ENCODE measurements at regions not wholly inside any gene's neighbourhood (a gene's known extent, or its start where the extent isn't known, plus 50 kb on each side); places are given as distances from the start of the nearest gene placed in this dataset.
"Not testable (repeated sequence)": the region's sequence is repeated elsewhere in the genome, so short reads cannot be mapped to it uniquely, and the experiment has no call there.

- Histone ChIP-seq H3K9ac (ENCODE audit: low read length) (no peak overlapping the region), H3K4me2 (ENCODE audit: low read length) (no peak overlapping the region), H3K36me3 (ENCODE audit: control insufficient read depth in 1 of 2, insufficient read depth in 2 of 2, low read length in 2 of 2) (no peaks in the 10 kb centered on the region), H3K79me2 (ENCODE audit: insufficient read depth, low read length) (no peaks in the 10 kb centered on the region), H3K27me3 (ENCODE audit: insufficient read depth, low read length) (no peaks in the 10 kb centered on the region), H3K9me2 (ENCODE audit: insufficient read depth) (no peaks in the 10 kb centered on the region), H4K20me1 (ENCODE audit: insufficient read depth) (no peaks in the 10 kb centered on the region), H3K9me3 (ENCODE audit: control insufficient read depth in 1 of 2, insufficient read depth in 1 of 2, low read depth in 1 of 2, low read length in 2 of 2) (no peaks in the 10 kb centered on the region), H3K4me3 (replicated peaks in 1 of 2; ENCODE audit: low read depth in 1 of 2, low read length in 2 of 2) (no peak overlapping the region), H3K4me1 (ENCODE audit: control insufficient read depth in 1 of 2, insufficient read depth in 2 of 2, low read length in 2 of 2) (no peaks in the 10 kb centered on the region), H3K27ac (ENCODE audit: low read depth, low read length) (no peak overlapping the region), H2AFZ (ENCODE audit: low read depth, low read length, poor library complexity, severe bottlenecking) (no peak overlapping the region)
- POLR2A ChIA-PET: no interaction called here
- CTCF ChIA-PET: no interaction called here
- DNase-seq (ENCODE audit: low read depth, low spot score) (no peak), ATAC-seq (no peak)
- RAD21 ChIA-PET (ENCODE audit: low non-redundant PET in 1 of 2, low total read pairs in 2 of 2, uncharacterized antibody in 2 of 2, unreplicated experiment in 2 of 2): no interaction called here
- no TSS peak for BruUV-seq (replicated peaks)
- TF ChIP-seq CEBPB (IDR thresholded peaks at IDR 0.05; ENCODE audit: low read depth) (0 out of 2 replicates have a peak, but pooled peaks have one; percentile 21), FOSL1 (IDR thresholded peaks at IDR 0.05; ENCODE audit: low read depth) (no peak), YY1 (IDR thresholded peaks at IDR 0.05; ENCODE audit: extremely low read depth, insufficient replicate concordance, low read depth, low read length) (no peak)
- intact Hi-C loops (cut with micrococcal nuclease): no loop called here
These were observed 312.8 kb upstream of the SLC16A7 start for GRCh38 chr12:59282999-59283398.

- H3K36me3 ChIP-seq (ENCODE audit: control insufficient read depth in 1 of 2, insufficient read depth in 2 of 2, low read length in 2 of 2); CTCF ChIA-PET: not testable (repeated sequence)
These were observed 322.3 kb upstream of the SLC16A7 start for GRCh38 chr12:59273561-59273960.

GRCh38 chr12:59268295-59268809 lies 327.5 kb upstream of the SLC16A7 start:
- no peak for TF ChIP-seq ZFX (IDR thresholded peaks at IDR 0.05)
- TF ChIP-seq RAD21 (IDR thresholded peaks at IDR 0.05; ENCODE audit: low read depth): no peak
- no peak for TF ChIP-seq SRF (IDR thresholded peaks at IDR 0.05; ENCODE audit: low read depth)
- no peak for TF ChIP-seq SP1 (IDR thresholded peaks at IDR 0.05; ENCODE audit: low read depth)
- TF ChIP-seq CBX3 (IDR thresholded peaks at IDR 0.05; ENCODE audit: low read depth): no peak
- no peak for TF ChIP-seq CEBPB (IDR thresholded peaks at IDR 0.05; ENCODE audit: low read depth)
- TF ChIP-seq POLR2AphosphoS5 (IDR thresholded peaks at IDR 0.05; ENCODE audit: low read depth, low read length): no peak
- TF ChIP-seq ZNF274 (IDR thresholded peaks at IDR 0.05; ENCODE audit: low read depth, low read length): no peak
- TF ChIP-seq YY1 (IDR thresholded peaks at IDR 0.05; ENCODE audit: extremely low read depth, insufficient replicate concordance, low read depth, low read length): no peak
- TF ChIP-seq MAX (IDR thresholded peaks at IDR 0.05): no peak
- no peak for TF ChIP-seq FOSL1 (IDR thresholded peaks at IDR 0.05; ENCODE audit: low read depth)
- TF ChIP-seq TCF7L2 (IDR thresholded peaks at IDR 0.05; ENCODE audit: borderline replicate concordance, extremely low read depth, insufficient read depth, insufficient read length): no peak
- POLR2A ChIA-PET: no interaction called here
- Histone ChIP-seq H3K9ac (ENCODE audit: low read length) (no peak overlapping the region), H3K27me3 (ENCODE audit: insufficient read depth, low read length) (no peaks in the 10 kb centered on the region), H3K9me3 (ENCODE audit: control insufficient read depth in 1 of 2, insufficient read depth in 1 of 2, low read depth in 1 of 2, low read length in 2 of 2) (no peaks in the 10 kb centered on the region), H3K9me2 (ENCODE audit: insufficient read depth) (no peaks in the 10 kb centered on the region), H3K4me2 (ENCODE audit: low read length) (no peak overlapping the region), H4K20me1 (ENCODE audit: insufficient read depth) (no peaks in the 10 kb centered on the region), H3K4me1 (ENCODE audit: control insufficient read depth in 1 of 2, insufficient read depth in 2 of 2, low read length in 2 of 2) (no peaks in the 10 kb centered on the region), H3K4me3 (replicated peaks in 1 of 2; ENCODE audit: low read depth in 1 of 2, low read length in 2 of 2) (no peak overlapping the region), H3K79me2 (ENCODE audit: insufficient read depth, low read length) (no peaks in the 10 kb centered on the region), H2AFZ (ENCODE audit: low read depth, low read length, poor library complexity, severe bottlenecking) (no peak overlapping the region), H3K27ac (ENCODE audit: low read depth, low read length) (no peak overlapping the region), H3K36me3 (ENCODE audit: control insufficient read depth in 1 of 2, insufficient read depth in 2 of 2, low read length in 2 of 2) (no peaks in the 10 kb centered on the region)
- RAD21 ChIA-PET (ENCODE audit: low non-redundant PET in 1 of 2, low total read pairs in 2 of 2, uncharacterized antibody in 2 of 2, unreplicated experiment in 2 of 2): no interaction called here
- CTCF ChIA-PET: no interaction called here
- intact Hi-C loops (cut with micrococcal nuclease): no loop called here
- no peak for ATAC-seq
- BruUV-seq (replicated peaks): no TSS peak
- DNase-seq (ENCODE audit: low read depth, low spot score): no peak

More at GRCh38 chr12:59273561-59273960, 322.3 kb upstream of the SLC16A7 start:
- H3K9ac ChIP-seq (ENCODE audit: low read length); H4K20me1 ChIP-seq (ENCODE audit: insufficient read depth); BruUV-seq (replicated peaks); DNase-seq (ENCODE audit: low read depth, low spot score); POLR2A ChIA-PET; ATAC-seq; H3K4me1 ChIP-seq (ENCODE audit: control insufficient read depth in 1 of 2, insufficient read depth in 2 of 2, low read length in 2 of 2); H3K4me2 ChIP-seq (ENCODE audit: low read length); H3K27me3 ChIP-seq (ENCODE audit: insufficient read depth, low read length); H2AFZ ChIP-seq (ENCODE audit: low read depth, low read length, poor library complexity, severe bottlenecking); intact Hi-C loops (cut with micrococcal nuclease); H3K9me2 ChIP-seq (ENCODE audit: insufficient read depth); H3K9me3 ChIP-seq (ENCODE audit: control insufficient read depth in 1 of 2, insufficient read depth in 1 of 2, low read depth in 1 of 2, low read length in 2 of 2); H3K4me3 ChIP-seq (replicated peaks in 1 of 2; ENCODE audit: low read depth in 1 of 2, low read length in 2 of 2); H3K79me2 ChIP-seq (ENCODE audit: insufficient read depth, low read length); H3K27ac ChIP-seq (ENCODE audit: low read depth, low read length); RAD21 ChIA-PET (ENCODE audit: low non-redundant PET in 1 of 2, low total read pairs in 2 of 2, uncharacterized antibody in 2 of 2, unreplicated experiment in 2 of 2): not testable (repeated sequence)
